CD4-positive, alpha-beta T cell (primary cell): ENCODE measurements at regions not wholly inside any gene's neighbourhood (a gene's known extent, or its start where the extent isn't known, plus 50 kb on each side); places are given as distances from the start of the nearest gene placed in this dataset.

ENCODE experiments used
- ATAC-seq: fragments of 200-7000 bp; cut with Tn5 transposase; one replicate; pipeline ENCODE4 v1.10.0; 2022; ENCODE audit warnings: mild to moderate bottlenecking; ENCODE audit not compliant: poor library complexity
- CTCF ChIA-PET: fragments of 350-600 bp; sonication (Branson Sonifier 250); formaldehyde crosslinking; loops from one replicate; lab custom pipeline; 2021; ENCODE audit warnings: antibody characterized with exemption, inconsistent platforms; lab: Charles Lee
- POLR2A ChIA-PET: fragments of 350-600 bp; sonication (Branson Sonifier 250); formaldehyde crosslinking; loops from one replicate; lab custom pipeline; 2021; ENCODE audit warnings: antibody characterized with exemption, inconsistent platforms; lab: Charles Lee
- DNase-seq, 14 experiments: peaks; one replicate each; pipeline ENCODE4 v3.0.0-alpha.2; 2013 to 2020; ENCODE audit warnings: mixed read lengths in 2 of 14
- H3K27ac ChIP-seq, 2 donors: one replicate each; pipeline versions ENCODE4 v1.5.1 to v1.7.0; 2013; ENCODE audit warnings: low read length in 2 of 2, low read depth in 1 of 2, mild to moderate bottlenecking in 1 of 2
- H3K27me3 ChIP-seq, 2 experiments: 1 replicate in 1 of 2; 2 replicates in 1 of 2; pipeline versions ENCODE4 v1.6.1 to v1.7.0; 2013; ENCODE audit warnings: low read length in 2 of 2, control low read depth in 1 of 2, mild to moderate bottlenecking in 1 of 2, moderate library complexity in 1 of 2; ENCODE audit not compliant: insufficient read depth in 2 of 2, control insufficient read depth in 1 of 2
- H3K36me3 ChIP-seq: one replicate; pipeline ENCODE4 v1.6.1; 2013; ENCODE audit warnings: low read length, control low read depth; ENCODE audit not compliant: insufficient read depth
- H3K4me1 ChIP-seq: one replicate; pipeline ENCODE4 v1.6.1; 2013; ENCODE audit warnings: low read length, control low read depth; ENCODE audit not compliant: insufficient read depth
- H3K4me3 ChIP-seq: one replicate; pipeline ENCODE4 v1.5.1; 2013; ENCODE audit warnings: mild to moderate bottlenecking, low read length, moderate library complexity
- H3K9me3 ChIP-seq, 2 experiments: 1 replicate in 1 of 2; 2 replicates in 1 of 2; pipeline versions ENCODE4 v1.6.1 to v1.7.0; 2013; ENCODE audit warnings: low read length in 2 of 2, mild to moderate bottlenecking in 2 of 2, control low read depth in 1 of 2, moderate library complexity in 1 of 2; ENCODE audit not compliant: control insufficient read depth in 1 of 2, insufficient read depth in 1 of 2
- H3K27ac Mint-ChIP-seq: one replicate; pipeline ENCODE4 v1.8.0; 2020; ENCODE audit warnings: mixed read lengths
- H3K27me3 Mint-ChIP-seq: one replicate; pipeline ENCODE4 v1.8.0; 2021; ENCODE audit warnings: mixed read lengths
- H3K36me3 Mint-ChIP-seq: one replicate; pipeline ENCODE4 v1.8.0; 2021; ENCODE audit warnings: low read depth, mixed read lengths
- H3K4me1 Mint-ChIP-seq: one replicate; pipeline ENCODE4 v1.8.0; 2021; ENCODE audit warnings: low read depth, mixed read lengths
- H3K4me3 Mint-ChIP-seq: one replicate; pipeline ENCODE4 v1.8.0; 2020; ENCODE audit warnings: mild to moderate bottlenecking, mixed read lengths
- H3K9me3 Mint-ChIP-seq: one replicate; pipeline ENCODE4 v1.8.0; 2020; ENCODE audit warnings: mixed read lengths
- intact Hi-C, 2 experiments: fragments of 100-400 bp; cut with DNase I in 1 of 2; cut with micrococcal nuclease in 1 of 2; formaldehyde crosslinking; loops; one replicate each; pipeline versions ENCODE4 v1.15.1 to v1.9.0; 2023 to 2025; cut with DNase I, micrococcal nuclease
- TF ChIP-seq, protein P1 (sequence below): fragments of 200-600 bp; IDR thresholded peaks from one replicate; pipeline ENCODE4 v1.8.0; 2022; ENCODE audit warnings: antibody characterized with exemption, mild to moderate bottlenecking

DNA sequence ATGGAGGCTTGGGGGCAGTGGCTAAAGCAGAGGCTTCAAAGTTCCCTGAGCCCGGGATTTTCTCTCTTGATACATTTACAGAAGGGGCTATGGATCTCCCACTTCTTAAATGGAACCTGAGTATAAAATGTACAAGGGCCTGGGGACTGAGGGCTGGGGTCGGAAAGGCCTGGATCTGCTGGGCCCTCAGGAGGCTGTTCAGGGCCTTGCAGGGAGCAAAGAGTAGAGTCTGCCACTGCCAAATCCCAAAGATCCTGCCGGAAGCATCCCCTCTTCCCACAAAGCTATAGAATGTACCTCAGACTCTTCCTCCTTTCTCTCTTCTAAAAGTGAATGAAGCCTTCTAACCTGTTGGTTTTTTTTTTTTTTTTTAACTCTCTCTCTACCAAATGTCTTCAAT lies 59.8 kb upstream of the ARHGEF3 start:
- Histone ChIP-seq H3K9me3 (no peaks in the 10 kb centered on the region), H3K27me3 (no peaks in the 10 kb centered on the region), H3K36me3 (no peaks in the 10 kb centered on the region), H3K4me1 (peaks cover 49% of the 10 kb centered on the region), H3K27ac (no peak overlapping the region), H3K4me3 (no peak overlapping the region)
- ChIA-PET POLR2A (interaction anchor here (0.6 to 1.2 kb wide), 3 partner anchors 15 to 26 kb away, joined by 3 read pairs; no protein-coding TSS in a partner anchor), CTCF (no interaction called here)
- TF ChIP-seq, protein P1, sequence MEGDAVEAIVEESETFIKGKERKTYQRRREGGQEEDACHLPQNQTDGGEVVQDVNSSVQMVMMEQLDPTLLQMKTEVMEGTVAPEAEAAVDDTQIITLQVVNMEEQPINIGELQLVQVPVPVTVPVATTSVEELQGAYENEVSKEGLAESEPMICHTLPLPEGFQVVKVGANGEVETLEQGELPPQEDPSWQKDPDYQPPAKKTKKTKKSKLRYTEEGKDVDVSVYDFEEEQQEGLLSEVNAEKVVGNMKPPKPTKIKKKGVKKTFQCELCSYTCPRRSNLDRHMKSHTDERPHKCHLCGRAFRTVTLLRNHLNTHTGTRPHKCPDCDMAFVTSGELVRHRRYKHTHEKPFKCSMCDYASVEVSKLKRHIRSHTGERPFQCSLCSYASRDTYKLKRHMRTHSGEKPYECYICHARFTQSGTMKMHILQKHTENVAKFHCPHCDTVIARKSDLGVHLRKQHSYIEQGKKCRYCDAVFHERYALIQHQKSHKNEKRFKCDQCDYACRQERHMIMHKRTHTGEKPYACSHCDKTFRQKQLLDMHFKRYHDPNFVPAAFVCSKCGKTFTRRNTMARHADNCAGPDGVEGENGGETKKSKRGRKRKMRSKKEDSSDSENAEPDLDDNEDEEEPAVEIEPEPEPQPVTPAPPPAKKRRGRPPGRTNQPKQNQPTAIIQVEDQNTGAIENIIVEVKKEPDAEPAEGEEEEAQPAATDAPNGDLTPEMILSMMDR, result no peak
- Mint-ChIP-seq H3K36me3 (no peaks in the 10 kb centered on the region), H3K27ac (peak overlapping the region; percentile 67), H3K4me1 (peaks cover 79% of the 10 kb centered on the region), H3K27me3 (no peaks in the 10 kb centered on the region), H3K9me3 (no peaks in the 10 kb centered on the region), H3K4me3 (no peak overlapping the region)
- ATAC-seq (no peak), DNase-seq (no peak)
- intact Hi-C loops, result loop anchor here in 1 of 2 experiments (10.0 kb wide), 1 partner anchor 47 kb away; no protein-coding TSS in a partner anchor

DNA sequence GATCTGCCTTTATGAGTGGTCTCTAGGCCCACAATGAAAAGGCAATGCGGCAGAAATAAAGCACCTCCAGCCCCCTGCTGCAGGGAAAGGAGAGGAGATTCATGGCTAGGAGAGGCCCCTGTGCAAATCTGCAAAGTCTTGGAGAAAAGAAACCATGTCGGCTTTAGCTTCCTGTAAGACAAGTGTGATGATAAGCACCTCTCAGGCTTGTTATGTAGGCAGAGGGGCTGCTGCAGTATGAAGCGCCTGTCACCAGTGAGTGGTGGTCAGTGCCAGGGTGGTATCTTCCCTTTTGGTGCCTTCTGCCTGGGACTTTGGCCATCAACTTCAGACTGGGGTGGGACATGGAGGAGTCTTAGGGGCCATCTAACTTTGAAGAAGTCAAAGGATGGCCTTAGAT lies 59.2 kb upstream of the ARHGEF3 start:
- intact Hi-C loops, result loop anchor here in 1 of 2 experiments (10.0 kb wide), 1 partner anchor 46 kb away; no protein-coding TSS in a partner anchor
- no peak for DNase-seq
- H3K27me3 ChIP-seq, result no peaks in the 10 kb centered on the region
- ChIA-PET CTCF (no interaction called here), POLR2A (interaction anchor here (0.8 to 1.2 kb wide), 2 partner anchors 17 to 26 kb away, joined by 3 read pairs; no protein-coding TSS in a partner anchor)
- H3K27ac ChIP-seq, result peak overlapping the region in 1 of 2 donors; percentile 35
- peak overlapping the region; percentile 36 for H3K4me3 Mint-ChIP-seq
- no peaks in the 10 kb centered on the region for H3K36me3 Mint-ChIP-seq
- peaks cover 50% of the 10 kb centered on the region for H3K4me1 ChIP-seq
- no peaks in the 10 kb centered on the region for H3K27me3 Mint-ChIP-seq
- H3K4me1 Mint-ChIP-seq, result peaks cover 80% of the 10 kb centered on the region
- no peaks in the 10 kb centered on the region for H3K9me3 ChIP-seq
- TF ChIP-seq, protein P1, result no peak
- H3K36me3 ChIP-seq, result no peaks in the 10 kb centered on the region
- no peak overlapping the region for H3K4me3 ChIP-seq
- peak overlapping the region; percentile 67 for H3K27ac Mint-ChIP-seq
- no peaks in the 10 kb centered on the region for H3K9me3 Mint-ChIP-seq
- no peak for ATAC-seq

DNA sequence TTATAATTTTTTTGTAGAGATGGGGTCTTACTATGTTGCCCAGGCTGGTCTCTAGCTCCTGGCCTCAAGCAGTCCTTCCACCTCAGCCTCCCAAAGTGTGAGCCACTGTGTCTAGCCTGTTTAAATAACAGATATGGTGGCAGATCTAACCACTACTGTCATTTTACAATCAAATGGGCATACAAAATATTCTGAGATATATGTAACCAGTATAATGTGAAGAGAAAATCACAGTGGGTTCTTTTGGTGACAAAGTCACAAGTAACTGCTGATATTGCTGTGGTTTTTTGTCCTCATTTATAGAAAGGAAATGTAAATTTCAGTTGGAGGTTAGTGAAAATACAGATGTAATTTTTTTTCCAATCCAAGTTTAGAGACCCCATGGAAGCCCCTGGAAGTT lies 58.6 kb upstream of the ARHGEF3 start:
- Mint-ChIP-seq H3K4me3 (peak overlapping the region; percentile 36), H3K27ac (peak overlapping the region; percentile 67), H3K27me3 (no peaks in the 10 kb centered on the region), H3K9me3 (no peaks in the 10 kb centered on the region), H3K36me3 (peaks cover 3% of the 10 kb centered on the region), H3K4me1 (peaks cover 78% of the 10 kb centered on the region)
- ChIA-PET CTCF (no interaction called here), POLR2A (interaction anchor here (1.2 kb wide), 2 partner anchors 17 to 56 kb away, joined by 3 to 4 read pairs; no protein-coding TSS in a partner anchor)
- Histone ChIP-seq H3K4me3 (no peak overlapping the region), H3K9me3 (no peaks in the 10 kb centered on the region), H3K27ac (no peak overlapping the region), H3K36me3 (no peaks in the 10 kb centered on the region), H3K4me1 (peaks cover 52% of the 10 kb centered on the region), H3K27me3 (no peaks in the 10 kb centered on the region)
- DNase-seq (no peak), ATAC-seq (no peak)
- intact Hi-C loops, result loop anchor here in 1 of 2 experiments (10.0 kb wide), 1 partner anchor 46 kb away; no protein-coding TSS in a partner anchor
- TF ChIP-seq, protein P1, result no peak
